ENCODE measurements at regions not wholly inside any gene's neighbourhood (a gene's known extent, or its start where the extent isn't known, plus 50 kb on each side); places are given as distances from the start of the nearest gene placed in this dataset.
"Not testable (repeated sequence)": the region's sequence is repeated elsewhere in the genome, so short reads cannot be mapped to it uniquely, and the experiment has no call there.

DNA sequence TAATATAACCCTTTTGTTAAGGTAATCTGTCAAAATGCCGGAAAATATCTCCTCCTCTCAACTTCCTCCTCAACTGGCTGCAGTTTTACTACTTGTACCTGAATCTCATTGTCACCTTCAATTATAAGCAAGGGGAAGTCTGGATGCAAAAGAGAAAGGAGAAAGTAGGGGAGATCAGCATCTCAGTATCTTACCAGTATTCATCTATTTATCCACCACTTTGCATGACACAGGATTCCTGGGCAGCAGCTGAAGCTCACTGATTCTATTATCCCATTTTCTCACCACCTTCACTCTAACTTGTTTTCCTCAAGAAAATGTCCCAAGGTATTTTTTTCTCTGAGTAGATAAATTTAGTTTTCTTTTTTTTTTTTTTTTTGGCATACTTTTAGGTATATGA is 440.5 kb upstream of the CBLB start:
- Histone ChIP-seq H3K36me3 (no peaks in the 10 kb centered on the region), H3K4me1 (no peaks in the 10 kb centered on the region), H3K9me3 (no peaks in the 10 kb centered on the region), H3K4me3 (no peak overlapping the region), H3K27me3 (no peaks in the 10 kb centered on the region), H3K27ac (no peak overlapping the region)
- no peak for DNase-seq
- intact Hi-C loops (cut with DNase I; ENCODE audit: low total_unique reads) (no loop called here), in situ Hi-C loops (cut with MboI; ENCODE audit: low pct_ligation_motif_present in 1 of 4, low pct_unique_long_range_greater_than_20kb in 1 of 4, low sequenced_read_pairs in 3 of 4) (no loop called here)
- TF ChIP-seq POLR2AphosphoS5 (IDR thresholded peaks at IDR 0.05) (no peak), EP300 (IDR thresholded peaks at IDR 0.05; ENCODE audit: low read depth) (no peak), POLR2A (IDR thresholded peaks at IDR 0.05) (no peak)
- TF ChIP-seq, protein P1, sequence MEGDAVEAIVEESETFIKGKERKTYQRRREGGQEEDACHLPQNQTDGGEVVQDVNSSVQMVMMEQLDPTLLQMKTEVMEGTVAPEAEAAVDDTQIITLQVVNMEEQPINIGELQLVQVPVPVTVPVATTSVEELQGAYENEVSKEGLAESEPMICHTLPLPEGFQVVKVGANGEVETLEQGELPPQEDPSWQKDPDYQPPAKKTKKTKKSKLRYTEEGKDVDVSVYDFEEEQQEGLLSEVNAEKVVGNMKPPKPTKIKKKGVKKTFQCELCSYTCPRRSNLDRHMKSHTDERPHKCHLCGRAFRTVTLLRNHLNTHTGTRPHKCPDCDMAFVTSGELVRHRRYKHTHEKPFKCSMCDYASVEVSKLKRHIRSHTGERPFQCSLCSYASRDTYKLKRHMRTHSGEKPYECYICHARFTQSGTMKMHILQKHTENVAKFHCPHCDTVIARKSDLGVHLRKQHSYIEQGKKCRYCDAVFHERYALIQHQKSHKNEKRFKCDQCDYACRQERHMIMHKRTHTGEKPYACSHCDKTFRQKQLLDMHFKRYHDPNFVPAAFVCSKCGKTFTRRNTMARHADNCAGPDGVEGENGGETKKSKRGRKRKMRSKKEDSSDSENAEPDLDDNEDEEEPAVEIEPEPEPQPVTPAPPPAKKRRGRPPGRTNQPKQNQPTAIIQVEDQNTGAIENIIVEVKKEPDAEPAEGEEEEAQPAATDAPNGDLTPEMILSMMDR (IDR thresholded peaks at IDR 0.05), result no peak
- 93 to 100% methylated on average over 1 of the region's 1 CpG for WGBS, 2 donors (ENCODE audit: low coverage in 1 of 2)

DNA sequence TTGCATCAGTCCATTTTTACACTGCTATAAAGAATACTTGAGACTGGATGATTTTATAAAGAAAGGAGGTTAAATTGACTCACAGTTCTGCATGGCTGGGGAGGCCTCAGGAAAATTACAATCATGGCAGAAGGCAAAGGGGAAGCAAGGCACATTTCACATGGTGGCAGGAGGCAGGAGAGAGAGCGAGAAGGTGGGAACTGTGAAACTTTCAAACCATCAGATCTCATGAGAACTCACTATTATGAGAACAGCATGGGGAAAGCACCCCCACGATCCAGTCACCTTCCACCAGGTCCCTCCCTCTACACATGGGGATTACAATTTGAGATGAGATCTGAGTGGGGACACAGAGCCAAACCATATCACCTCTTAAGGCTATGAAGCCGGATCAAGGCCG is 441.0 kb upstream of the CBLB start:
- intact Hi-C loops (cut with DNase I; ENCODE audit: low total_unique reads), result not testable (repeated sequence)
- 94 to 96% methylated on average over 2 to 4 of the region's 4 CpGs for WGBS, 2 donors (ENCODE audit: low coverage in 1 of 2)

DNA sequence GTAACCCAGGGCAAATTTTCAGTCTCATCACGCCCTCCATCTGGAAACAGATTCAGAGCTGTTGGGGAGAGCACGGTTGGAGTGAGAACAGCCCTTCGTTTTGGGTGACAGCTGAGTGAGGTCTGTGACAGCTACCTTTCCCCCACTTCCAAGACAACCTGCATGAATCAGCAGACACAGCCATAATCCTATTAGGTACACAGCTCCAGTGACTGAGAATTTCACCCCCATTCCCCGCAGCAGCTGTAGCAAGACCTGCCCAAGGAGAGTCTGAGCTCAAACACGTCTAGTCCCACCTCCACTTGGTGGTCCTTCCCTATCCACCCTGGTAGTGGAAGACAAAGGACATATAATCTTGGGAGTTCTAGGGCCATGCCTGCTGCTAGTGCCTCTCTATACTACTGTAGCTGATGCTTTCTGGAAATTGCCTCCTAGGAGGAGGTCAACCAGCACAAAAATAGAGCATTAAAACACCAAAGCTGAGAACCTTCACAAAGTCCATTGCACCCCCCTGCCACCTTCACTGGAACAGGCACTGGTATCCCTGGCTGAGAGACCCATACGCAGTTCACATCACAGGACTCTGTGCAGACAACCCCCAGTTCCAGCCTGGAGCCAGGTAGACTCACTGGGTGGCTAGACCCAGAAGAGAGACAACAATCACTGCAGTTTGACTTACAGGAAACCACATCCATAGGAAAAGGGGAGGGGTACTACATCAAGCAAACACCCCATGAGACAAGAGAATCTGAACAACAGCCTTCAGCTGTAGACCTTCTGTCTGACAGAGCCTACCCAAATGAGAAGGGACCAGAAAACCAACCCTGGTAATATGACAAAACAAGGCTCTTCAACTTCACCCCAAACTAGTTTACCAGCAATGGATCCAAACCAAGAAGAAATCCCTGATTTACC is 448.6 kb upstream of the CBLB start:
- no peak for TF ChIP-seq POLR2AphosphoS5 (IDR thresholded peaks at IDR 0.05)
- TF ChIP-seq, protein P1 (IDR thresholded peaks at IDR 0.05), result no peak
- no peak for TF ChIP-seq POLR2A (IDR thresholded peaks at IDR 0.05)
- TF ChIP-seq EP300 (IDR thresholded peaks at IDR 0.05; ENCODE audit: low read depth), result no peak
- intact Hi-C loops (cut with DNase I; ENCODE audit: low total_unique reads), result no loop called here
- DNase-seq, result no peak

More for the DNA sequence above, 441.0 kb upstream of the CBLB start:
- H3K27me3 ChIP-seq; H3K4me3 ChIP-seq; in situ Hi-C loops (cut with MboI; ENCODE audit: low pct_ligation_motif_present in 1 of 4, low pct_unique_long_range_greater_than_20kb in 1 of 4, low sequenced_read_pairs in 3 of 4); H3K36me3 ChIP-seq; DNase-seq; H3K27ac ChIP-seq; H3K4me1 ChIP-seq; H3K9me3 ChIP-seq: not testable (repeated sequence)

DNA sequence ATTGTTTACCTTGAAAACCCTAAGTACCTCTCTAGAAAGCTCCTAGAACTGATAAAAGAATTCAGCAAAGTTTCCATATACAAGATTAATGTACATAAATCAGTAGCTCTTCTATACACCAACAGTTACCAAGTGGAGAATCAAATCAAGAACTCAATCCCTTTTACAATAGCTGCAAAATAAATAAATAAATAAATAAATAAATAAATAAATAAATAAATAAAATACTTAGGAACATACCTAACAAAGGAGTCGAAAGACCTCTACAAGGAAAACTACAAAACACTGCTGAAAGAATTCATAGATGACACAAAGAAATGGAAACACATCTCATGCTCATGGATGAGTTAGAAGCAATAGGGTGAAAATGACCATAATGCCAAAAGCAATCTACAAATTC is 452.6 kb upstream of the CBLB start:
- 90 to 100% methylated on average over 1 of the region's 1 CpG for WGBS, 2 donors (ENCODE audit: low coverage in 1 of 2)
- in situ Hi-C loops (cut with MboI; ENCODE audit: low pct_ligation_motif_present in 1 of 4, low pct_unique_long_range_greater_than_20kb in 1 of 4, low sequenced_read_pairs in 3 of 4); H3K4me1 ChIP-seq; H3K36me3 ChIP-seq; DNase-seq; intact Hi-C loops (cut with DNase I; ENCODE audit: low total_unique reads); H3K27me3 ChIP-seq; H3K4me3 ChIP-seq; H3K9me3 ChIP-seq; H3K27ac ChIP-seq: not testable (repeated sequence)

More for the DNA sequence above, 448.6 kb upstream of the CBLB start:
- Histone ChIP-seq H3K4me3 (no peak overlapping the region), H3K27ac (no peak overlapping the region), H3K36me3 (no peaks in the 10 kb centered on the region), H3K9me3 (no peaks in the 10 kb centered on the region), H3K27me3 (no peaks in the 10 kb centered on the region), H3K4me1 (no peaks in the 10 kb centered on the region)
- in situ Hi-C loops (cut with MboI; ENCODE audit: low pct_ligation_motif_present in 1 of 4, low pct_unique_long_range_greater_than_20kb in 1 of 4, low sequenced_read_pairs in 3 of 4), result no loop called here
- WGBS, 2 donors (ENCODE audit: low coverage in 1 of 2), result 89% methylated on average over 6 of the region's 6 CpGs; no CpG with 5 or more reads in 1 of the 2 donors

DNA sequence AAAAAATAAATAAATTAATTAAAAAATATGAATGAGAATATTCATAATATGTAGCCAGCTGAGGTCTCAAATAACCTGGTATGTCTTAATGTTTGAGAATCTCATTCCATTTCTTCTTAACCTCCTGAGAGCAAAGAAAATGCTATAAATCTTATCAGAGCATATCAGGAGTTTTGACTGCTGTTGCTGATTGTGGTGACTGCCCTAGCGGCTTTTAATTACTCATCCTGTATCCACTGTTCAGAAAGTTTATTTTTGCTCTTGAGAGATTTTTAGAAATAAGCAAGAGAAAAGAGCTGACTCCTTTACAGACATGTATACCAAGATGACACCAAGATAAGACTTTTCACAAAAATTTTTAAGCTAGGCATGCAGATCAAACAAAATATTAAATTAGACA is 454.8 kb upstream of the CBLB start:
- no peak for TF ChIP-seq EP300 (IDR thresholded peaks at IDR 0.05; ENCODE audit: low read depth)
- no peak overlapping the region for H3K27ac ChIP-seq
- H3K36me3 ChIP-seq, result no peaks in the 10 kb centered on the region
- H3K4me1 ChIP-seq, result no peaks in the 10 kb centered on the region
- no peak overlapping the region for H3K4me3 ChIP-seq
- no peaks in the 10 kb centered on the region for H3K27me3 ChIP-seq
- DNase-seq, result no peak
- peaks cover 4 to 6% of the 10 kb centered on the region in 2 donors for H3K9me3 ChIP-seq
- intact Hi-C loops (cut with DNase I; ENCODE audit: low total_unique reads), result no loop called here
- in situ Hi-C loops (cut with MboI; ENCODE audit: low pct_ligation_motif_present in 1 of 4, low pct_unique_long_range_greater_than_20kb in 1 of 4, low sequenced_read_pairs in 3 of 4), result no loop called here
- 73 to 97% methylated on average over 1 of the region's 1 CpG for WGBS, 2 donors (ENCODE audit: low coverage in 1 of 2)

Measured in transverse colon (tissue), 4 donors.